ENCODE measurements at regions not wholly inside any gene's neighbourhood (a gene's known extent, or its start where the extent isn't known, plus 50 kb on each side); places are given as distances from the start of the nearest gene placed in this dataset.

- TF ChIP-seq CTCF (IDR thresholded peaks at IDR 0.05; ENCODE audit: poor library complexity) (no peak), EZH2 (IDR thresholded peaks at IDR 0.05; ENCODE audit: borderline replicate concordance) (no peak)
These were observed 108.7 kb upstream of the ADARB2 start for GRCh38 chr10:1846032-1846431.
